Lower lobe of right lung (tissue), 2 donors: ENCODE measurements at regions not wholly inside any gene's neighbourhood (a gene's known extent, or its start where the extent isn't known, plus 50 kb on each side); places are given as distances from the start of the nearest gene placed in this dataset.

Experiments
- ATAC-seq, 2 donors: fragments of 200-7000 bp; cut with Tn5 transposase; one replicate each; pipeline ENCODE4 v1.9.1; 2020 to 2022; ENCODE audit warnings: mild to moderate bottlenecking in 2 of 2, moderate library complexity in 2 of 2
- DNase-seq: peaks from one replicate; pipeline ENCODE4 v3.0.0-alpha.2; 2020
- H3K27ac ChIP-seq: fragments of 200-600 bp; one replicate; pipeline ENCODE4 v1.8.0; 2022
- H3K27me3 ChIP-seq: fragments of 200-600 bp; one replicate; pipeline ENCODE4 v1.8.0; 2022; ENCODE audit warnings: low read depth
- H3K36me3 ChIP-seq: fragments of 200-600 bp; one replicate; pipeline ENCODE4 v1.8.0; 2022; ENCODE audit warnings: mild to moderate bottlenecking
- H3K4me1 ChIP-seq: fragments of 200-600 bp; one replicate; pipeline ENCODE4 v1.8.0; 2022
- H3K4me3 ChIP-seq: fragments of 200-600 bp; one replicate; pipeline ENCODE4 v1.8.0; 2022; ENCODE audit warnings: mild to moderate bottlenecking
- H3K9me3 ChIP-seq: fragments of 200-600 bp; one replicate; pipeline ENCODE4 v1.8.0; 2022
- intact Hi-C: fragments of 100-400 bp; cut with DNase I; formaldehyde crosslinking; loops from one replicate; pipeline ENCODE4 v1.11.0; 2022
- TF ChIP-seq, protein P1 (sequence below): fragments of 200-600 bp; IDR thresholded peaks from one replicate; pipeline ENCODE4 v1.8.0; 2022; ENCODE audit warnings: antibody characterized with exemption, mild to moderate bottlenecking
- donor health status: DM: no; HTN: yes; CAD: no; lungs with severe emphysema.

DNA sequence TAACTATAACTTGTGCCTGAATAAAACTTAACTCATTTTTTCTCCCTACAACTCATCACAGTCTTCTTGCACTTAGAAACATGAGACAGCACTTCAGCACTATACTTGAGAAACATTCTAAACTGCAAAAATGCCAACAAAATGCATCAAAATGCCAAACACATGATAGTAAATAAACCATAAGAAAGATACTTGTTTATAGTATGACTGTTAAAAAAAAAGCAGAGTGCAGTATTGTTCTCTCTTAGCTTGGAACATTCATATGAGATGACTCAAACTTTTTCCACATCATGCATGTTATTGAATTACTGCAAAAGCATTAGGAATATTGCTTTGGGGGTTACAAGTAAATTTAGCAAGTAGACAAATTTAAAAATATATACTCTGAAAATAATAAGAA is 135.7 kb upstream of the ANXA10 start:
- TF ChIP-seq, protein P1, sequence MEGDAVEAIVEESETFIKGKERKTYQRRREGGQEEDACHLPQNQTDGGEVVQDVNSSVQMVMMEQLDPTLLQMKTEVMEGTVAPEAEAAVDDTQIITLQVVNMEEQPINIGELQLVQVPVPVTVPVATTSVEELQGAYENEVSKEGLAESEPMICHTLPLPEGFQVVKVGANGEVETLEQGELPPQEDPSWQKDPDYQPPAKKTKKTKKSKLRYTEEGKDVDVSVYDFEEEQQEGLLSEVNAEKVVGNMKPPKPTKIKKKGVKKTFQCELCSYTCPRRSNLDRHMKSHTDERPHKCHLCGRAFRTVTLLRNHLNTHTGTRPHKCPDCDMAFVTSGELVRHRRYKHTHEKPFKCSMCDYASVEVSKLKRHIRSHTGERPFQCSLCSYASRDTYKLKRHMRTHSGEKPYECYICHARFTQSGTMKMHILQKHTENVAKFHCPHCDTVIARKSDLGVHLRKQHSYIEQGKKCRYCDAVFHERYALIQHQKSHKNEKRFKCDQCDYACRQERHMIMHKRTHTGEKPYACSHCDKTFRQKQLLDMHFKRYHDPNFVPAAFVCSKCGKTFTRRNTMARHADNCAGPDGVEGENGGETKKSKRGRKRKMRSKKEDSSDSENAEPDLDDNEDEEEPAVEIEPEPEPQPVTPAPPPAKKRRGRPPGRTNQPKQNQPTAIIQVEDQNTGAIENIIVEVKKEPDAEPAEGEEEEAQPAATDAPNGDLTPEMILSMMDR = no peak
- DNase-seq (no peak), ATAC-seq (no peak)
- no peaks in the 10 kb centered on the region for H3K27me3 ChIP-seq
- H3K9me3 ChIP-seq = peaks cover 5% of the 10 kb centered on the region
- H3K36me3 ChIP-seq = no peaks in the 10 kb centered on the region
- H3K4me1 ChIP-seq = no peaks in the 10 kb centered on the region
- no peak overlapping the region for H3K4me3 ChIP-seq
- no peak overlapping the region for H3K27ac ChIP-seq
- intact Hi-C loops = no loop called here

DNA sequence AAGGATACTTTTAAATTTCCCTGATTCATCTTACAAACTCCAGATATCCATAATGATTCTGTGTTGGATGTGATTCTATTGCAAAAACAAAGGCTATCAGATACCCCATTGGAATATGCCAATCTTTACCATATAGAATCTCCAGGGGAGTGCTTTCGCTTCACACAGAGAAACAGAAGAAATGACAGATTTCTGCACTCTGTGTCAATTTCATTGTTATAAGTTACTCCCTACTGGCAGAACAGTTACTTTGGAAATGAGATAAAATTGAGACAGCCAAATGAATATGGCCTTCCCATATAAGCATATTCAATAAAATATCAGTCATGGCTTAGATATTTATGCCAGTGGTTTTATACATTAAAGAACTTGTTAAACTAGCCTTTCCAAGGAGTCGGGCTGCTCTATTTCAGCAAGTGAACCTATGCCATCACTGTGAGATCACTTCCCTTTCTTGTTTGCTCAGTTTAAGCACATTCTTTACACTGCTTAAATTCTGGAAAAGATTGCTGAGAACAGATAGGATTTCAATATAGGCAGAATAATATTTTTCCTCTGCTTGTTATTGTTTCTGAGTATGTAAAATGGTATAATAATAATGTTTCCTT is 127.5 kb upstream of the ANXA10 start:
- TF ChIP-seq, protein P1 = no peak
- Histone ChIP-seq H3K4me3 (no peak overlapping the region), H3K27ac (no peak overlapping the region), H3K4me1 (no peaks in the 10 kb centered on the region), H3K27me3 (no peaks in the 10 kb centered on the region), H3K36me3 (no peaks in the 10 kb centered on the region), H3K9me3 (no peaks in the 10 kb centered on the region)
- intact Hi-C loops = no loop called here
- ATAC-seq (no peak), DNase-seq (no peak)

DNA sequence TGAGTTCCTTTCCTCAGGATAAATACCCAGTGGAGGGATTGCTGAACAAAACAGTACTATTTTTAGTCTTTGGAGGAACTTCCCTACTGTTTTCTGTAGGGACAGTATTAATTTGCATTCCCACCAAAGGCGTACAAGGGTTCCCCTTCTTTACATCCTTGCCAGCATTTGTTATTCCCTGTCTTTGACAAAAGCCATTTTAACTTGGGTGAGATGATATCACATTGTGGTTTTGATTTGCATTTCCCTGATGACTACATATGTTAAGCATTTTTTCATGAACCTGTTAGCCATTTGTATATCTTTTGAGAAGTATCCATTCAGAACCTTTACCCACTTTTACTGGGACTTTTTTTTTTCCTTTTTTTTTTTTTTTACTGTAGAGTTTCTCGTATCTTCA is 126.2 kb upstream of the ANXA10 start:
- H3K4me3 ChIP-seq = no peak overlapping the region
- no peaks in the 10 kb centered on the region for H3K27me3 ChIP-seq
- H3K36me3 ChIP-seq = no peaks in the 10 kb centered on the region
- H3K4me1 ChIP-seq = no peaks in the 10 kb centered on the region
- no peak overlapping the region for H3K27ac ChIP-seq
- ATAC-seq (no peak), DNase-seq (no peak)
- no peaks in the 10 kb centered on the region for H3K9me3 ChIP-seq
- TF ChIP-seq, protein P1 = no peak
- intact Hi-C loops = no loop called here

DNA sequence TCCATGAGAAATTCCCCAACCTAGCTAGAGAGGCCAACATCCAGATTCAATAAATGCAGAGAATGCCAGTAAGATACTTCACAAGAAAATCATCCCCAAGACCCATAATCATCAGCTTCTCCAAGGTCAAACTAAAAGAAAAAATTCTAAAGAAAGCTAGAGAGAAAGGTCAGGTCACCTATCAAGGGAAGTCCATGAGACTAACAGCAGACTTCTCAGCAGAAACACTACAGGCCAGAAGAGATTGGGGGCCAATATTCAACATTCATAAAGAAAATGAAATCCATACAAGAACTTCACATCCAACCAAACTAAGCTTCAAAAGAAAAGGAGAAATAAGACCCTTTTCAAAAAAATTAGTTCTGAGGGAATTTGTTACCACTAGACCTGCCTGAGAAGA is 118.8 kb upstream of the ANXA10 start:
- Histone ChIP-seq H3K36me3 (no peaks in the 10 kb centered on the region), H3K9me3 (peaks cover 3% of the 10 kb centered on the region), H3K27ac (no peak overlapping the region), H3K27me3 (no peaks in the 10 kb centered on the region), H3K4me1 (no peaks in the 10 kb centered on the region), H3K4me3 (no peak overlapping the region)
- TF ChIP-seq, protein P1 = no peak
- DNase-seq (no peak), ATAC-seq (no peak)
- intact Hi-C loops = no loop called here

DNA sequence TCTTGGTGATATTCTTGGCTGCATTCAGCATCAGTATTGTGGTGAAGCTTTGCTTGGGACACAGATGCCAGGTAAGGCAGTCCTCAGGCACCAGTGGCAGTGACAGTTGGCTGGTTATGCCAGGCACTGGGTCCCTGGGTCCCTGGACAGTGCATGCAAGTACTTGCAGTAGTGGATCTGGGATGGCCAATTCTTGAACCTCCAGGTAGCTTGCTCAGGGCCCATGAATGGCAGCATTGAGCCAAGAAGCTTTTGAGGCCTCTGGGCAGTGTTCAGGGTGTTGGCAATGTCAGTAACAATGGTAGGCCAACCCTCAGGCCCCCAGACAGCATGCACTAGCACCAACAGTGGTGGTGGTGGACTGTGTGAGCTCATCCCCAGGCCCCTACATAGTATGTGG is 106.8 kb upstream of the ANXA10 start:
- ATAC-seq (no peak), DNase-seq (no peak)
- intact Hi-C loops = no loop called here
- H3K4me3 ChIP-seq = no peak overlapping the region
- no peak overlapping the region for H3K27ac ChIP-seq
- H3K9me3 ChIP-seq = no peaks in the 10 kb centered on the region
- TF ChIP-seq, protein P1 = no peak
- H3K4me1 ChIP-seq = no peaks in the 10 kb centered on the region
- H3K36me3 ChIP-seq = no peaks in the 10 kb centered on the region
- no peaks in the 10 kb centered on the region for H3K27me3 ChIP-seq

DNA sequence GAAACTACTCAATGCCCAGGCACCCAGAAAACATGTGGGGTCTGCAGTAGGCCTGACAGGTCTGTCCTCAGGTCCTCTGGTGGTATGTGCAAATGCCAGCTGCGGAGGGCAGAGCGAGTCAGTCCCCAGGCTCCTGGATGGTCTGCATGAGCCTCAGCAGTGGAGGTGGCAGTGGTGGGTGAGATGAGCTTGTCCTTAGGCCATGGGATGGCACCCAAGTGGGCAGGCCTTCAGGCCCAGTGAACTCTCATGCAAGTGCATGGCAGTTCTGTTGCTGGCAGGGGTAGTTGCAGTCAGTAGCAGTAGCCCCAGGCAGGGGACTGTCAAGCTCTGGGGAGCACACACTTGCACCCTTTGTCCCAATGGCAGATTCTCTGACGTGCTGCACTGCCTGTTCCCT is 106.3 kb upstream of the ANXA10 start:
- H3K4me3 ChIP-seq = no peak overlapping the region
- no peaks in the 10 kb centered on the region for H3K9me3 ChIP-seq
- TF ChIP-seq, protein P1 = no peak
- ATAC-seq (peak in 1 of 2 donors; percentile 38), DNase-seq (no peak)
- no peaks in the 10 kb centered on the region for H3K4me1 ChIP-seq
- H3K27ac ChIP-seq = no peak overlapping the region
- intact Hi-C loops = no loop called here
- H3K27me3 ChIP-seq = no peaks in the 10 kb centered on the region
- H3K36me3 ChIP-seq = no peaks in the 10 kb centered on the region
